Thyroid gland (tissue), 4 donors: ENCODE measurements at regions not wholly inside any gene's neighbourhood (a gene's known extent, or its start where the extent isn't known, plus 50 kb on each side); places are given as distances from the start of the nearest gene placed in this dataset.

Experiments used
- CTCF ChIP-seq, 6 experiments: fragments of 200-600 bp in 3 of 6; fragments of 450-650 bp in 3 of 6; sonication (generic) in 3 of 6; IDR thresholded peaks; one replicate each; pipeline ENCODE4 v1.5.1; 2016 to 2019; ENCODE audit warnings: antibody characterized with exemption in 6 of 6, mild to moderate bottlenecking in 2 of 6, inconsistent platforms in 1 of 6, moderate library complexity in 1 of 6
- POLR2A ChIP-seq, 2 donors: fragments of 450-650 bp; IDR thresholded peaks; one replicate each; pipeline ENCODE4 v1.6.1; 2017; ENCODE audit warnings: antibody characterized with exemption in 2 of 2, mild to moderate bottlenecking in 2 of 2, moderate library complexity in 1 of 2

- no peak for TF ChIP-seq CTCF (IDR thresholded peaks at IDR 0.05)
- TF ChIP-seq POLR2A (IDR thresholded peaks at IDR 0.05), result no peak
These were observed 178.5 kb downstream of the MAF start for GRCh38 chr16:79422064-79422463.
